NCI-H524 (cell line): ENCODE measurements at regions not wholly inside any gene's neighbourhood (a gene's known extent, or its start where the extent isn't known, plus 50 kb on each side); places are given as distances from the start of the nearest gene placed in this dataset.

ENCODE experiments used
- DNase-seq, 2 experiments: peaks; one replicate each; lab custom pipeline; 2025; lab: John Stamatoyannopoulos, UW

GRCh38 chr18:67380867-67381266 is 135.7 kb downstream of the DSEL start:
- DNase-seq: no peak

GRCh38 chr18:67379981-67380380 is 136.5 kb downstream of the DSEL start:
- no peak for DNase-seq

GRCh38 chr18:67376372-67376771 is 140.1 kb downstream of the DSEL start:
- DNase-seq: no peak

GRCh38 chr18:67373636-67374035 is 142.9 kb downstream of the DSEL start:
- DNase-seq: no peak

GRCh38 chr18:67367540-67367939 is 149.0 kb downstream of the DSEL start:
- DNase-seq: no peak

- DNase-seq: no peak
Observed at GRCh38 chr18:67363694-67364093, 152.8 kb downstream of the DSEL start.

- no peak for DNase-seq
Observed at GRCh38 chr18:67362906-67363305, 153.6 kb downstream of the DSEL start.

- no peak for DNase-seq
Observed at GRCh38 chr18:67359873-67360838, 156.4 kb downstream of the DSEL start.

GRCh38 chr18:67358947-67359346 is 157.6 kb downstream of the DSEL start:
- no peak for DNase-seq

GRCh38 chr18:67354692-67355091 is 161.8 kb downstream of the DSEL start:
- DNase-seq: no peak

GRCh38 chr18:67354091-67354490 is 162.4 kb downstream of the DSEL start:
- no peak for DNase-seq

GRCh38 chr18:67347438-67347837 is 169.1 kb downstream of the DSEL start:
- no peak for DNase-seq

GRCh38 chr18:67342159-67342558 is 174.4 kb downstream of the DSEL start:
- DNase-seq: no peak

GRCh38 chr18:67337696-67338095 is 178.8 kb downstream of the DSEL start:
- DNase-seq: no peak

GRCh38 chr18:67331857-67332256 is 184.7 kb downstream of the DSEL start:
- DNase-seq: no peak

- DNase-seq: no peak
Observed at GRCh38 chr18:67319109-67319508, 197.4 kb downstream of the DSEL start.

GRCh38 chr18:67318651-67319050 is 197.9 kb downstream of the DSEL start:
- no peak for DNase-seq

- no peak for DNase-seq
Observed at GRCh38 chr18:67310826-67311225, 205.7 kb downstream of the DSEL start.

- DNase-seq: peak in 1 of 2 experiments; percentile 0
Observed at GRCh38 chr18:67308819-67309218, 207.7 kb downstream of the DSEL start.

- no peak for DNase-seq
Observed at GRCh38 chr18:67305466-67305865, 211.1 kb downstream of the DSEL start.

- DNase-seq: no peak
Observed at GRCh38 chr18:67302043-67302442, 214.5 kb downstream of the DSEL start.

GRCh38 chr18:67301592-67301991 is 214.9 kb downstream of the DSEL start:
- DNase-seq: no peak

- DNase-seq: peak in 1 of 2 experiments; percentile 1
Observed at GRCh38 chr18:67300498-67300897, 216.0 kb downstream of the DSEL start.

GRCh38 chr18:67292814-67293213 is 223.7 kb downstream of the DSEL start:
- DNase-seq: no peak
